NCI-H226 (cell line): ENCODE measurements at regions not wholly inside any gene's neighbourhood (a gene's known extent, or its start where the extent isn't known, plus 50 kb on each side); places are given as distances from the start of the nearest gene placed in this dataset.

Experiments
- DNase-seq: peaks from one replicate; pipeline ENCODE4 v3.0.0-alpha.2; 2015

GRCh38 chr12:132439333-132439904, 50.5 kb upstream of the FBRSL1 start:
- DNase-seq = no peak

- no peak for DNase-seq
Observed at GRCh38 chr12:132438726-132439125, 51.2 kb upstream of the FBRSL1 start.

GRCh38 chr12:132437943-132438700, 51.8 kb upstream of the FBRSL1 start:
- no peak for DNase-seq

GRCh38 chr12:132437252-132437932, 52.6 kb upstream of the FBRSL1 start:
- DNase-seq = no peak

GRCh38 chr12:132436791-132437251, 53.1 kb upstream of the FBRSL1 start:
- no peak for DNase-seq

- DNase-seq = no peak
Observed at GRCh38 chr12:132435486-132436187, 54.3 kb upstream of the FBRSL1 start.

- no peak for DNase-seq
Observed at GRCh38 chr12:132433641-132434395, 56.1 kb upstream of the FBRSL1 start.

GRCh38 chr12:132432721-132433577, 57.0 kb upstream of the FBRSL1 start:
- no peak for DNase-seq

GRCh38 chr12:132432126-132432705, 57.7 kb upstream of the FBRSL1 start:
- no peak for DNase-seq

GRCh38 chr12:132430838-132431774, 58.8 kb upstream of the FBRSL1 start:
- no peak for DNase-seq

- DNase-seq = peak; percentile 41
Observed at GRCh38 chr12:132429946-132430643, 59.9 kb upstream of the FBRSL1 start.

GRCh38 chr12:132429602-132429945, 60.4 kb upstream of the FBRSL1 start:
- DNase-seq = no peak

GRCh38 chr12:132428936-132429601, 60.9 kb upstream of the FBRSL1 start:
- DNase-seq = no peak

- no peak for DNase-seq
Observed at GRCh38 chr12:132427999-132428935, 61.7 kb upstream of the FBRSL1 start.

GRCh38 chr12:132427174-132427768, 62.7 kb upstream of the FBRSL1 start:
- no peak for DNase-seq

GRCh38 chr12:132426349-132427173, 63.4 kb upstream of the FBRSL1 start:
- DNase-seq = no peak
